GM21447 (cell line): ENCODE measurements at regions not wholly inside any gene's neighbourhood (a gene's known extent, or its start where the extent isn't known, plus 50 kb on each side); places are given as distances from the start of the nearest gene placed in this dataset.

Experiments used
- ATAC-seq: cut with Tn5 transposase; IDR thresholded peaks from one replicate; pipeline ENCODE4 v1.9.1; 2021; ENCODE audit not compliant: unreplicated experiment

DNA sequence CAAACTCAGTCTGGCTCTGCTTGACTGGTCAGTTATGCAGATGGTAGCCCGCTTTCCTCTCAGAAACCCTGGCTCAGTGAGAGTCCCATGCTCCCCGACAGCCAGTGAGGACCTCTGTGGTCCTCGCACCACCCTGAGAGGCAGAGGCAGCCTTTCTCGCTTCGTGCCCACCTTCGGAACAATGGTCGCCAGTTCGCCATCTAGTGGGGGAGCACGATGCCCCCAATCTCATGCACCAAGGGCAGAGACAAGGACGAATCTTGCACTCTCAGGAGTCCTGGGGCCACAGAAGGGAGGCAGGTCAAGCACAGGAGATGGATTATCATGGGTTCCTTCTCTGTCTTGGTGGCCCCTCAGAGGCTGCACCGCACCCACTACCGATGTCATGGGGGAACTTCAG, 75.2 kb downstream of the RHCG start:
- no peak for ATAC-seq

DNA sequence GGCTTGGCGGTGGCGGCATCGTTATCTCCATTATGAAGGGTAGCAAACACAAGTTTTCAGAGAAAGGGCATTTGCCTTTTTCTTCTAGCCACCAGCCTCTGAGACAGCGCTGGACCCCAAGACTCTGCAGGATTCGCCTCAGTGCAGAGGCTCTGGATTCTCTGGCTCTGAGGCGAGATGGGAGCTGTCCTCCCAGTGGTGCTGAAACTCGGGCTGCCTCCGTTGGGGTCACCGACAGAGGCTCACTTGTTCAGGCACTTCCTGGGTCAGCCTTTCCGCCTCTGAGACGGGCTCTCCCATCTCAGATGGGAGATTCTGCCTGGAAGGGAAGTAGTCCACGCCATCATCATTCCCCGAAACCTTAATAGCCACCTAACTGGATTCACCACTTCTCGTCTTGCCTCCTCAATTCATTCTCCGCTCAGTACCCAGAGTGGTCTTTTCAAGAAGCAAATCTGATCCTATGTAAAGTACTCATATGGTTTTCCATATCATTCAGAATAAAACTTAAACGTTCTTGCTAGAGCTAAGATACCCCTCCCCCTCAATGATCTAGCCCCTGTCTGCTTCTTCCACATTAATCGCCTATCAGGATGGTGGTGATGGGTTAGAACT, 76.9 kb downstream of the RHCG start:
- ATAC-seq, result no peak

DNA sequence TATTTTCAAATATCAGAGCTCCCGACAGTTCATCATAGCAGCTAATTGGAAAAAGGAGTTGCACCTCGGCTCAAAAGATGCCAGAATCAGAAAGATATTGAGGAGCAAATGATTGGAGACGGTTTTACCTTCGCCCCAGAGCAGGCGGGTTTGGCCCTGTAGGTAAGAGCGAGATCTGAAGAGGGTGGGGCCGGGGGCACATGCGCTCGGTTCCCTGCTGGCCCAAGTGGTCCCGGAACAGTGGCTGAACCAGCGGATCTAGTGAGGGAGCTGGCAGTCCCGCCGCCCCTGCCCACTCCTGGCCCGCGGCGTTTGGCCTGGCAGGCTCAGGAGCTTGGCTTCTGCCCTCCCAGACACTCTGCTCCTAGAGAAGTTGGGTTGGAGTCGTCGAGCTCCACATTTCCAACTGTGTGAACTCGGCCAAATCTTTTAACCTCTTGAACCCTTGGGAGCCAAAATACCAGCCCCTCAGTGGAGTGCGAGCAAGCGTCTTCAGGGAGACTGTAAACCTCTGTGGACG, 79.1 kb downstream of the RHCG start:
- ATAC-seq, result no peak

DNA sequence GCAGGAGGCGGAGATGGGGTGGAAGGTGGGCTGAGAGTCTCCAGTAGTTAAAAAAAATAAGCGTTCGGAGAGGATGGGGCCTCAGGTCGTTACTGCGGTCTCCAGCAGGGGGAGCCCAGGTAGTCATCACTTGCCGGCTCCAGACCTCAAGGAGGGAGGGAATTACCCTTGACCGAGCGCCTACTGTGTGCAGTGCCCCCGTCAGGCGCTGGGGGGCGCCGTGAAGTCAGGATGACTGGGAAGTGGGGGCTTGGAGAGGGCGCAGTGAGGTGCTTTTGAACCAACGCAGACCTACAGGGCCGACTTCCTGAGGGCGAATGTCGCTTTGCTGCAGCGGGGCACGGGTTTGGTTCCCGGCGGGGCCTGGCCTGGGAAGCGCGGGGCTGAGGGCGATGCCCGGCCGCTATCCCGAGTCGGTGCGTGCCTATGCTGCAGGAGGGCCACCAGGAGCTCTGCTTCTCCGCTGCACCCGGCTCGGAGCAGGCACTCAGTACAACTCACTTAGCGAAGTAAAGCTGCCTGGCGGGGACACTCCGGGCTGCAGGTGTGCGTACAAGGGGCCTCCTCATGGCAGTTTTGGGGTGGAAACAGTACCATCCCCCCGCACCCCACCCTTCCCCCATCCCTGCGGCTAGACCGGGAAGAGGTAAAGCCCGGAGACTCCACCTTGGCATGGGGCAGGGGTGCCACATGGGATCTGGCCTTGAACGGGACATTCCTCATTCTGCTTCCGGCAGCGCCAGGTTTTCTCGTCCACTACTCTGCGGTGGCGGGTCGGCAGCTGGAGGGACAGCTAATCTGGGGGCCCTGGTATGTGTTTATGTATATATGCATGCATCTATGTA, 79.8 kb downstream of the RHCG start:
- peak; percentile 81 for ATAC-seq

DNA sequence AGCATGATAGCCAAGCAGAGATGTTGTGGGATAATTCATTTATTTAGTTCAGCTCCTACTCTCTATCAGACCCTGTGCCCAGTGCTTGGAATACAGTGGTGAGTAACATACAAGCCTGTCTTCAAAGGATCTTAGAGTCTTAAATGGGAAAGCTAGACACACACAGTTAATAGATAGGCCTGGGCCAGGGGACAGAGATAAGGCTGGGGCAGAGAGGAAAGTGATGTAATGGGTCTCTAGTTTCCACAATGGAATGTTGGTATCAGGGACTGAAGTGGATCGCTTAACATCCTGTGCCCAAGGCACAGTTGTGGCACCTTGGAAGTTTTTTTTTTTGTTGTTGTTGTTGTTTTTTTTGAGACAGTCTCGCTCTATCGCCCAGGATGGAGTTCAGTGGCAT, 79.9 kb upstream of the POLG start:
- ATAC-seq, result no peak

DNA sequence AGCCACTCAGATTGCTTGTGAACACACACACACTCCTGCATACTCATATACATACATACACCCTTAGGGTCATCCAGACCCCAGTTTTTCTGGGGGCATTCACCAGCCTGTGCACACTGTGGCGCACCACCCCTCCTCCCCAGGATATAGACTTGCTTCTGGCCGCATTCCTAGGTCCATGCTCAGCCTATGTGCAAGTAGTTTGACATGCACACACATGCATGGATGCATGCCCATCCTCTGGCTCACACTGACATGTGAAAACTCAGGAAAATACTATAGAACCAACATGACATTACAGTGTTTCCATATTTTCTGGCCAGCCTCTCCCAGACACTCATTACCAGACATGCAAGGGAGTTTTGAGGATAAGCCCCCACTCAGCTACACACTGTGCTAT, 79.3 kb upstream of the POLG start:
- no peak for ATAC-seq

DNA sequence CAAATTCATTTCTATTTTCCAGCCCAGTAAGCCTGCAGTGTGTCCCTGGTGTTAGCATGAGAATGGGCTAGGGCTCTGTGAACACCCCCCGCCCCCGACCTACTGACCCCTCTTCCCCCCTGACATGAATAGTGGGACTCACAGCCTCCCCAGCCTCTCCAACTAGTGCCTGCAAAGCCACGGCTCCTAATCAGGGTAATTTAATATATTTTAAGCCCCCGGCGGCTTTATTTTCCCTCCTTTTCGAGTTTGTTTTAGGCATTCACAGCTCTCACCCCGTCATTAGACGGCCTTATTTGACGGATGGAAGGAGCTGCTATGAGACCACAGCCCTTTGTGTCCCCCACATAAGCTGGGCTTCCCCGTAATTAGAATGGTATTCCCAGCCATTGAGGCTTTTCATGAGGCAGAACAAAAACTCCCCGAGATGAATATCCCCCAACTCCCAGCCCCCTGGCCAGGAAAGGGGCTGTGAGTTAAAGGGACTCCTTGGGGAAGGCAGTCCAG, 78.3 kb upstream of the POLG start:
- ATAC-seq, result no peak

DNA sequence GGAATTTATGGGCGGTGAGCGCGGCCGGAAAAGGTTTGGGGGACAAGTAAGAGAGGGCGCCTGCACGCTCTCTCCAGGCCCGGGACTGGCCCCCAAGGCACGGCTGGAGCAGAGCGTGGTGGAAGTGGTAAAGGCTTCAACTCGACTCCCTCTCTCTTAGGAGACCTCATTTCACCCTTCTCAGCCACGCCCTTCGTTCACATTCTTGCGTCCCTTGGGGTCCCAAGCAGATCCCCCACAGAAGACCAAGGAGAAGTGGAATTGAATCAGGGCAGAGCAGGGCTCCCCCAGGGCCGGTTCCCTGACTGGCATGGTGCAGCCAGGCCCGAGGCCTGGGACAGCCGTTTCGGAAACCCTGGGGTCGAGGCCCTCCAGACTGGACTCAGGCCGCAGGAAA, 75.4 kb upstream of the POLG start:
- ATAC-seq, result no peak

DNA sequence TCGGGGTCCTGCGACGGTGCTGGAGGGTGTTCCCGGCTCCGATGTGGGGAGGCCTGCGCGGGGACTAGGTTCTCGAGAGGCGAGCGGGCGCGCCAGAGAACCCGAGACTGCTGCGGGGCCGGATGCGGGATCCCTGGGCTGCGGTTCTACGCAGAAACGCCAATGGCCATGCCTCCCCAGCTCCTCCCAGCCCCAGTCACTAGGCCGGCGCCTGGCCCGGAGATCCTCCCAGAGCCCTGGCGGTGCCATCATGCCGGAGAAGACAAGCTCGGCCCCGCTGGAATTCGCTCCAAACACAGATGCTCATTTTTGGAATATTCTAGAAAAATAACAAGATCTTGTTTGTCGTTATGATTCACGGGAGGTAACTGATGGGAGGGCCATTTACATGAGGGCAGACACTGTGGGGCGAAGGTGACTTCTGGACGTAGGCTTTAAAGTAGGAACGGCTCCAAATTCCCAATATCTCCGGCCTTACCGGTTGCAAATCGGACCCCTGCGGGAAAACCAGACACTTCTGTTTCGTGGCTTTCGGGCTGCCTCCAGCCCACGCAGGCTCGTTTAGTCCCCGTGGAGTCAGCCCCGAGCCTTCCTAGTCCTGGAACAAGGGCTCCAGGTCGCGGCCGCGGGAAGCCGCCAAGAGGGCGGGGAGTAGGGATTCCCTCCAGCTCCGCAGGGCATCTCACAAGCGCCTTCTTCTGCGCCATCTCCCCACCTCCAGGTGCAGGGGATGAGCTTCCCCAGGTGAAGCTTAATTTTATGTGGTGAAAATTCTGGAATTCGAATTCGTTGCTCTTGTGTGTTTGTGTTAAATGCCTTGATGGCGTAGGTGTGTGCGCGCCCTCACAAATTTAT, 74.8 kb upstream of the POLG start:
- no peak for ATAC-seq

DNA sequence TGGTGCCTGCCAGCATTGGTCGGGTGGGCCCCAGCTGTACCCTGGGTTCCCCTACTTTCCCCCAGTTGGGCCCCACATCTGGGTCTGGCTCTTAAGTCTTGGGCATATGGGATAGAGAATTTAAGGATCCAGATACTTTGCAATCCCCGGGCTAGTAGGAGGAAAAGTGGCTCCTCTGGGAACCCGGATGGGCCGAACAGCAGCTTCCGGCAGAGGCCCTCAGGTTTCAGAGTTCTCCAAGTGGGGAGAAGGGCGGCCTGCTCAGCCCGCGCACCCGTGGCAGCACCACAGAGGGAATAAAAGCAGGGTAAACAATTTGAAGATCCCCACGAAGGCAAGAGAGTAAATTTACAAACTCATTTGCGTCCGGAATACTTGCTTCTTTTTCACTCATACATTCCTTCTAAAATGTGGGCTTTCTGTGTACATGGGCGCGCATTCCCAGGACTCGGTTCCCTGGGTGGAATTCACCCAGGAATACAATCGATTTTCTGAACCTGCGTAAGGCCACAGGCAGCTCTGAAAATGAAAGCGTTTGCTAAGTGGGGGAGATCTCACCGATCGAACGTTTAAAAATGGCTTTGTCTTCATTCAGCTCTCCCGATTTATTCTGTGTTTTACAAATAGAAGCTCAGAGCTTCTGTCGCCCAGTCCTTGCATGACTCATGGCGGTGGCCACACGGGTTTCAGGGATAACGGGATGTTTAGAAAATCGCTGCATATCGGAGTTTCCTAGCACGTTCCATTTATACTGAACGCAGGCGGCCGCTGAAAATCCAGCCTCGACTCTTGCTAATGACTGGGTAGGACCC, 74.0 kb upstream of the POLG start:
- ATAC-seq, result no peak

DNA sequence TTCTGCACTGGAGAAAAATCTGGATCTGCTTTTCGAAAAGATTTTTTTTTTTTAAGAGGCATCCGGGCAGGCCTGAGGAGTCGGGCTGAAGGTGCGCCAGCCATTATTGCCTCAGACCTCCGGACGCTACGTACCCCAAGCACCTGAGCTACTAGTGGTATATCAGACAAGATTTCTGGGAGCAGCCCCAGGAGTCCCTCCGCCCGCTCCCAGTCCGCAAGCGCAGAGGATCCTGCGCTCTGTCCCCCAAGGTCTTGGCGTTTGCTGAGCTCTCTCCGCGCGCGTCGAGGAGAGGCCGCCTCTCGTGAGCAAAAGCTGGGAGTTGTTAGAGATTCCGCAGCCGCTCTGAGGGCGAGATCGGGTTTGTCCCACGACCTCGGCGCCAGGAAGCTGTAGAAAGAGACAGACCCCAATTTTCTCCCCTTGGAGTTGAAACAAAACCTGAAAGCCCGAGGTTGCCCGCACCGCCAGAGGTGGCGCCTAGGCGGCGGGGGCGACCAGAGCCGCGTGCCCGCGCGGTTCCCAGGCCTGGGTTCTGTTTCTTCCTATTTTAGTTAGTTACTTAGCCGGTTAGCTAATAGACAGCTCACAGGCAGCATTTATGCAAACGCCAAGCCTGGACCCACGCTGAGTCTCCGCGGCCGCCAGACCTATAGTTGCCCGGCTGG, 72.5 kb upstream of the POLG start:
- no peak for ATAC-seq

DNA sequence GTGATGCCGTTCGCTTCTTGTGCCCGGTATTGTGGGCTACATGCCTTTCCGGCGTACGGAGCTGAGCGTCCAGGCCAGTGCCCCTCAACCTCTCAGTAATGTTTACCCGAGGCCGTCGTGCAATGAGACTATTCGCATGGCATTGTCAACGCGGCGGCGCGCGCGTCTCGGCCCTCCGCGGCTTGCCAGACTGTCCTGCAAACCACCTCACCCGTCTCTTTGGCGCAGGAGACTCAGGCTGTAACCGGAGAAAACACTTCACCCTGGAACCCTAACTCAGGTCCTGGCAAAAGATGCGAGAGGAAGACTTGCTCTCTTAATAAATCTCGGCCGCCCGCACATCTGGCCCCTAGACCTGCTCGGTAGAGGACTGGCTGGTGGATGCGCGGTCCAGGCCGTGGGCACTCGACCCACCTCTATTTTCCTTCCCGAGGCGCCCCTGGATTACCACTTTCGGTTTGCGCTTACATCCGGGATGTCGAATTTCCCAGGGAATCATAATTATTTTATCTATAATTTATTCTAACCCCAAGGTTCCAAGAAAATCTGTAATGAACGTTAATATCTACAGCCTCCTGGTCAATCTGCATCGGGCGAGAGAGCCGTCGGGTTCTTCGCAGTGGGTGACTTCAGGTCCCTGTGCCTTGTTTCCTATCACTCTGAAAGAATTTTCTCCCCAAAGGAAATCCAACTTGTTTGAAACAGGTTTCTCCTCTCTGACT, 71.8 kb upstream of the POLG start:
- ATAC-seq, result no peak

DNA sequence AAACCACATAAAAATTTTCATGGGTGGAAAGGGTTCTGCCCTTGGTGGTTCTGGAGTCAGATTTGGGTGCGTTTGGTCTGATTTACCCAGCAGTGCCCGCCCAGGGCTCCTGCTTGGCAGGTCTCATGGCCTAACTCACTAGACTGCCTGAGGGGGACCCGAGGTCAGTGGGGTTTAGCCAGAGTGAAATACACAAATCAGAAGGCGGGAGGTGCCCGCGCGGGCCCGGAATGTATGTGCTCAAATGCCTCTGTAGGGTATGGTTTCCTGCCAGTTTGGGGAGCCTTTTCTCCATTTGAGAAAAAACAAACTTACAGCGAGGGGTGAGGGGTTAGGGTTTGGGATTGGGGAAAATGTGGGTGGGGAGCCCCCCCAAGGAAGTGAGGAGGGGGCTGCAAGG, 70.9 kb upstream of the POLG start:
- no peak for ATAC-seq

DNA sequence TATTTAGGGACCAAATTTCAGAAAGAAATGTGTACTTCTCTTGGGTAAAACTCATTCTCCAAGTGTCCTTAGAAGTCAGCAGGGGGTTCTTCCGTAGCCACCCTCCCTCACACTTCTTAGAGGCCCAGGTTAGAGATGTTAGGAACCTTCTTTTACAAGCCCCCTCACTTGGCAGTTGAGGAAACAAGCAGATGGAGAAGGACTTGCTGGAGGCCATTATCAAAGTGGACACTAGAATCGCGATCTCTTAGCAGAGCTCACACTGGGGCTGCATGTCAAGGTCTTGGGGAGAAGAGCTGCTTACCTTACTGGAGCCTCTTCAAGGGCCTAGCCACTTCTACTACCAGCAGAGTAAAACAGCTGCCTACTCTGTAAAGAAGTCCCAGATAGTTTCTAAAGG, 69.4 kb upstream of the POLG start:
- no peak for ATAC-seq

DNA sequence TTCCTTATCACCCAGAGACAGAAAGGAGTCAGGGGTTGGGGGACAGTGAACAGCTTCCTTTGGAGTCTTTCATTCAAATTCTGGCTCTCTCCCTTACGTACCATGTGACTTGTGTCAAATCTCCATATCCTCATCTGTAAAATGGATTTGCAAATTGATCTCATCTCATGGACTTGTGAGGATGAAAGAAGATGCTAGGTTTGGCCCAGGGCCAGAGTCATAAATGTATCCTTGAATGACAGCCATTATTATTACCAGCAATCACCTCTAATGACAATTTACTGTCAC, 67.8 kb upstream of the POLG start:
- no peak for ATAC-seq

DNA sequence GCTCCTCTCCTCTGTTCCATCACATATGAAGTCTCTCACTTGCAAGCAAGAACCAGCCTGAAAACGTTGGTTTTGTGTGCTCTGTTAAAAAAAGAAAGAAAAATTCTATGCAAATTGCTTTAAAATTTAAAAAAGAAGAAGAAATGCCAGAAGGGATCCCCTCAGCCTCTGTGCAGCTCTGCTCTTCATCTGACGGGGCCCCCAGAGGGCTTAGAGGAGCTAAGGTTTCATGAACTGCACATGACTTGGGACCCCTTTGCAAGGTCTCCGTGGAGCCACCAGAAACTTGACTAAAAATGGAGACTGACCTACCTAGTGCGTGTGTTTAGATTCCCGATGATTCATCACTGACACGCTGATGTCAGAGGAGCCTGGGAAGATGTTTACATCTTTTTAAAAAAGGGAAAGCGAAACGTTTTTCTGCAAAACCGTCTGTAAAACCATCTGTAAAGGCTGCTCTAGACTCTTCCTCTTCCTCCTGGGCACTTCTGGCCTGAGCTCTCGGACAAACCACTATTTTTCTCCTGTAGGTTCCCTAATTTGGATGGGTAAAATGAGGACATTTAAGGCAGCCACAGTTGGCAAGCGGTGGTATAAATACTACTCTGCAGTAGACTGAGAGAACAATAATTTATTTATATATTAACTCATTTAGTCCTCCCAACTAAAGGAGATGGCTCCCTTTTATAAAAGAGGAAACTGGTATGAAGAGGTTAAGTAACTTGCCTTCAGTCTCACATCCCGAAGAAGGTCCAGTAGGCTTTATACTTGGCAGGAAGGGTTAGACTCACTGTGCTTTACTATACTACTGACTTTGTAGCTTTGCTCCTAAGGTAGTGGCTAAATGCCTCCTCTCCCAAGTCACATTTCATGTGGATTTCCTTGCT, 67.2 kb upstream of the POLG start:
- ATAC-seq, result no peak

DNA sequence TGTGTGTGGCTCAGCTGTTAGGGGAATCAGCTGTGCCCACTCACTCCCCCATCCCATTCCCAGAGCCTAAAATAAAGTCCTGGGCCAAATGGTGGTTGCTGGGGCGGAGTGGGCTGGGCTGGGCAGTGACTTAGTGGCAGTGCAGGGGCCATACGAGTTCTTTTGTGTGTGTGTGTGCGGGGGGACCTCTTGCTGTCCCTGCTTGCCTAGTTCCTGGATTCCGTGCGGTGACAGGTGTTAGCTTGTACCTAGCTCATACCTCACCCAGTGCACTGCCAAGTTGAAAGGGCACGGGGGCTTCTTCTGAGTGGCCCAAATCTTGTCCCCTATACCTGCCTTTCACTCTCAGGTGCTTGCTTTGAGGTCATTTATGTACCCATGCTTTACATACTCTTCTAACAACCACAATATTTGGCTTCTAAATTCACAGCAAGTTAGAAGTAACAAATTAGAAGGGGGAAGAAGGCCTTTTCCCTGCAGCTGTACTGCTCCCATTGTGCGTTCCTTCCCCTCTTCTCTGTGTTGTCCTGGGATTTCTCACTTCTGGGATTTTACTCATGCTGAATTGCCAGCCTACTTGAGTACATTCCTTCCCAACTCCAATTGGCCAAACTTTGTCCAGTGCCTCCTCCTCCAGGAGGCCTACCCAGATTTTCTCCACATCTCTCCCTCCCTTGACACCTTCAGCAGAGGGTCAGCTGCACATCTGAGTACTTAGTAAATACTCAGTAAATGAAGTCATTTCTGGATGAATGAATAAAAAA, 66.3 kb upstream of the POLG start:
- ATAC-seq, result no peak
